ENCODE measurements at regions not wholly inside any gene's neighbourhood (a gene's known extent, or its start where the extent isn't known, plus 50 kb on each side); places are given as distances from the start of the nearest gene placed in this dataset.
"Not testable (repeated sequence)": the region's sequence is repeated elsewhere in the genome, so short reads cannot be mapped to it uniquely, and the experiment has no call there.

GRCh38 chr4:42252315-42252714, 99.9 kb upstream of the BEND4 start:
- Mint-ChIP-seq H3K9me3 (no peaks in the 10 kb centered on the region), H3K36me3 (no peaks in the 10 kb centered on the region), H3K4me3 (no peak overlapping the region), H3K27ac (no peak overlapping the region), H3K4me1 (no peaks in the 10 kb centered on the region), H3K27me3 (ENCODE audit: low read depth in 2 of 2) (peaks cover 3 to 5% of the 10 kb centered on the region in 2 donors)
- no peaks in the 10 kb centered on the region for H3K4me1 ChIP-seq (ENCODE audit: control insufficient read depth, insufficient read depth, low read length)
- intact Hi-C loops (cut with micrococcal nuclease), result no loop called here
- ATAC-seq (no peak), DNase-seq (no peak)
- H3K4me3 ChIP-seq (ENCODE audit: low read length), result no peak overlapping the region
- no peaks in the 10 kb centered on the region for H3K36me3 ChIP-seq (ENCODE audit: control insufficient read depth, insufficient read depth, low read length)
- WGBS (ENCODE audit: insufficient coverage), result 97% methylated on average over 2 of the region's 3 CpGs
- H3K9me3 ChIP-seq (ENCODE audit: control insufficient read depth, insufficient read depth, low read length), result no peaks in the 10 kb centered on the region
- H3K27me3 ChIP-seq (ENCODE audit: control insufficient read depth, insufficient read depth, low read length), result no peaks in the 10 kb centered on the region
- no peak overlapping the region for H3K27ac ChIP-seq (ENCODE audit: low read length)
- TF ChIP-seq CTCF (IDR thresholded peaks at IDR 0.05), result no peak

GRCh38 chr4:42257645-42258044, 105.2 kb upstream of the BEND4 start:
- WGBS (ENCODE audit: insufficient coverage), result 93% methylated on average over 4 of the region's 6 CpGs
- not testable (repeated sequence) for H3K27me3 Mint-ChIP-seq (ENCODE audit: low read depth in 2 of 2)

GRCh38 chr4:42262701-42263490, 110.4 kb upstream of the BEND4 start:
- H3K9me3 Mint-ChIP-seq, result no peaks in the 10 kb centered on the region
- Histone ChIP-seq H3K4me1 (ENCODE audit: control insufficient read depth, insufficient read depth, low read length) (no peaks in the 10 kb centered on the region), H3K27me3 (ENCODE audit: control insufficient read depth, insufficient read depth, low read length) (no peaks in the 10 kb centered on the region), H3K4me3 (ENCODE audit: low read length) (no peak overlapping the region), H3K36me3 (ENCODE audit: control insufficient read depth, insufficient read depth, low read length) (no peaks in the 10 kb centered on the region), H3K9me3 (ENCODE audit: control insufficient read depth, insufficient read depth, low read length) (no peaks in the 10 kb centered on the region), H3K27ac (ENCODE audit: low read length) (no peak overlapping the region)
- TF ChIP-seq CTCF (IDR thresholded peaks at IDR 0.05), result no peak
- WGBS (ENCODE audit: insufficient coverage), result 88% methylated on average over 5 of the region's 8 CpGs
- DNase-seq (no peak), ATAC-seq (no peak)
- intact Hi-C loops (cut with micrococcal nuclease), result no loop called here
- H3K27me3 Mint-ChIP-seq (ENCODE audit: low read depth in 2 of 2), result no peaks in the 10 kb centered on the region
- H3K4me1 Mint-ChIP-seq, result no peaks in the 10 kb centered on the region
- H3K4me3 Mint-ChIP-seq, result no peak overlapping the region
- no peaks in the 10 kb centered on the region for H3K36me3 Mint-ChIP-seq
- no peak overlapping the region for H3K27ac Mint-ChIP-seq

More at GRCh38 chr4:42257645-42258044, 105.2 kb upstream of the BEND4 start:
- H3K9me3 Mint-ChIP-seq; DNase-seq; H3K27ac Mint-ChIP-seq; H3K9me3 ChIP-seq (ENCODE audit: control insufficient read depth, insufficient read depth, low read length); H3K4me3 ChIP-seq (ENCODE audit: low read length); H3K36me3 Mint-ChIP-seq; H3K4me1 ChIP-seq (ENCODE audit: control insufficient read depth, insufficient read depth, low read length); H3K36me3 ChIP-seq (ENCODE audit: control insufficient read depth, insufficient read depth, low read length); H3K4me1 Mint-ChIP-seq; intact Hi-C loops (cut with micrococcal nuclease); H3K27me3 ChIP-seq (ENCODE audit: control insufficient read depth, insufficient read depth, low read length); ATAC-seq; H3K27ac ChIP-seq (ENCODE audit: low read length); H3K4me3 Mint-ChIP-seq: not testable (repeated sequence)

- ATAC-seq, result no peak
- no peaks in the 10 kb centered on the region for H3K27me3 Mint-ChIP-seq (ENCODE audit: low read depth in 2 of 2)
- no peak overlapping the region for H3K4me3 ChIP-seq (ENCODE audit: low read length)
- H3K27me3 ChIP-seq (ENCODE audit: control insufficient read depth, insufficient read depth, low read length), result no peaks in the 10 kb centered on the region
- WGBS (ENCODE audit: insufficient coverage), result 92% methylated on average over 20 of the region's 20 CpGs
- no peaks in the 10 kb centered on the region for H3K4me1 Mint-ChIP-seq
- DNase-seq, result no peak
- H3K27ac ChIP-seq (ENCODE audit: low read length), result no peak overlapping the region
- no peaks in the 10 kb centered on the region for H3K9me3 Mint-ChIP-seq
- no peaks in the 10 kb centered on the region for H3K36me3 ChIP-seq (ENCODE audit: control insufficient read depth, insufficient read depth, low read length)
- H3K9me3 ChIP-seq (ENCODE audit: control insufficient read depth, insufficient read depth, low read length), result no peaks in the 10 kb centered on the region
- no peak for TF ChIP-seq CTCF (IDR thresholded peaks at IDR 0.05)
- no peaks in the 10 kb centered on the region for H3K4me1 ChIP-seq (ENCODE audit: control insufficient read depth, insufficient read depth, low read length)
- no peak overlapping the region for H3K27ac Mint-ChIP-seq
- no peak overlapping the region for H3K4me3 Mint-ChIP-seq
- no peaks in the 10 kb centered on the region for H3K36me3 Mint-ChIP-seq
- intact Hi-C loops (cut with micrococcal nuclease), result no loop called here
Observed at GRCh38 chr4:42265782-42266602, 113.5 kb upstream of the BEND4 start.

Data from natural killer cell (primary cell).